ENCODE measurements at regions not wholly inside any gene's neighbourhood (a gene's known extent, or its start where the extent isn't known, plus 50 kb on each side); places are given as distances from the start of the nearest gene placed in this dataset.

- TF ChIP-seq CTCF (IDR thresholded peaks at IDR 0.05; ENCODE audit: low read depth, low read length): peak; percentile 80
- no peak overlapping the region for H3K4me3 ChIP-seq (ENCODE audit: low read depth, low read length)
- in situ Hi-C loops (cut with HindIII; ENCODE audit: low sequenced_read_pairs): no loop called here
- DNase-seq (ENCODE audit: low read depth, low spot score): peak; percentile 35
Observed at GRCh38 chr10:113454341-113455061, 98.4 kb upstream of the HABP2 start.

GRCh38 chr10:113455947-113456346, 96.9 kb upstream of the HABP2 start:
- no peak for DNase-seq (ENCODE audit: low read depth, low spot score)
- TF ChIP-seq CTCF (IDR thresholded peaks at IDR 0.05; ENCODE audit: low read depth, low read length): no peak
- in situ Hi-C loops (cut with HindIII; ENCODE audit: low sequenced_read_pairs): no loop called here
- H3K4me3 ChIP-seq (ENCODE audit: low read depth, low read length): no peak overlapping the region

- no peak for DNase-seq (ENCODE audit: low read depth, low spot score)
- H3K4me3 ChIP-seq (ENCODE audit: low read depth, low read length): no peak overlapping the region
- TF ChIP-seq CTCF (IDR thresholded peaks at IDR 0.05; ENCODE audit: low read depth, low read length): no peak
- in situ Hi-C loops (cut with HindIII; ENCODE audit: low sequenced_read_pairs): no loop called here
Observed at GRCh38 chr10:113456741-113457140, 96.1 kb upstream of the HABP2 start.

- in situ Hi-C loops (cut with HindIII; ENCODE audit: low sequenced_read_pairs): no loop called here
- no peak for TF ChIP-seq CTCF (IDR thresholded peaks at IDR 0.05; ENCODE audit: low read depth, low read length)
- no peak overlapping the region for H3K4me3 ChIP-seq (ENCODE audit: low read depth, low read length)
- no peak for DNase-seq (ENCODE audit: low read depth, low spot score)
Observed at GRCh38 chr10:113457408-113457807, 95.4 kb upstream of the HABP2 start.

- no peak for TF ChIP-seq CTCF (IDR thresholded peaks at IDR 0.05; ENCODE audit: low read depth, low read length)
- in situ Hi-C loops (cut with HindIII; ENCODE audit: low sequenced_read_pairs): no loop called here
- H3K4me3 ChIP-seq (ENCODE audit: low read depth, low read length): no peak overlapping the region
Observed at GRCh38 chr10:113458451-113458850, 94.4 kb upstream of the HABP2 start.

GRCh38 chr10:113458944-113459343, 93.9 kb upstream of the HABP2 start:
- in situ Hi-C loops (cut with HindIII; ENCODE audit: low sequenced_read_pairs): no loop called here
- DNase-seq (ENCODE audit: low read depth, low spot score): no peak

More at GRCh38 chr10:113458451-113458850, 94.4 kb upstream of the HABP2 start:
- no peak for DNase-seq (ENCODE audit: low read depth, low spot score)

More at GRCh38 chr10:113458944-113459343, 93.9 kb upstream of the HABP2 start:
- no peak for TF ChIP-seq CTCF (IDR thresholded peaks at IDR 0.05; ENCODE audit: low read depth, low read length)
- no peak overlapping the region for H3K4me3 ChIP-seq (ENCODE audit: low read depth, low read length)

All from astrocyte of the spinal cord (primary cell).